HCT116 (cell line): ENCODE measurements at regions not wholly inside any gene's neighbourhood (a gene's known extent, or its start where the extent isn't known, plus 50 kb on each side); places are given as distances from the start of the nearest gene placed in this dataset.

ENCODE experiments used
- ATAC-seq: fragments of 200-7000 bp; cut with Tn5 transposase; 2 replicates; pipeline ENCODE4 v1.9.1; 2020; ENCODE audit warnings: mild to moderate bottlenecking, moderate library complexity
- BruUV-seq: library from RNA; stranded (reverse); fragments of 400-500 nt; replicated peaks from 2 replicates; lab custom pipeline; 2021; lab: Mats Ljungman, UMichigan
- CTCF ChIA-PET: fragments of 300-600 bp; sonication (Branson Sonifier 250); formaldehyde crosslinking; loops from one replicate; lab custom pipeline; 2021; ENCODE audit warnings: antibody characterized with exemption; lab: Charles Lee
- POLR2A ChIA-PET: fragments of 300-600, 350-600 bp; sonication (Branson Sonifier 250); formaldehyde crosslinking; loops from one replicate; lab custom pipeline; 2021; ENCODE audit warnings: antibody characterized with exemption; lab: Charles Lee
- RAD21 ChIA-PET, 2 experiments: fragments of 300-600 bp; sonication (Branson Sonifier 250); formaldehyde crosslinking; loops; one replicate each; lab custom pipeline; 2023; ENCODE audit warnings: low total read pairs in 2 of 2; ENCODE audit not compliant: uncharacterized antibody in 2 of 2, unreplicated experiment in 2 of 2, low non-redundant PET in 1 of 2; lab: Charles Lee
- DNase-seq: peaks from one replicate; pipeline ENCODE4 v3.0.0-alpha.2; 2010; ENCODE audit warnings: low read depth, low spot score
- H2AFZ ChIP-seq: fragments of 200-600 bp; shearing (Covaris generic), sonication (generic); 2 replicates; pipeline ENCODE4 v1.6.1; 2017; ENCODE audit warnings: low read depth, mixed run types, mixed read lengths, antibody characterized with exemption, low read length; ENCODE audit not compliant: poor library complexity, severe bottlenecking
- H3K27ac ChIP-seq: 2 replicates; pipeline ENCODE4 v1.5.1; 2012; ENCODE audit warnings: low read depth, low read length
- H3K27me3 ChIP-seq: fragments of 200-600 bp; sonication (generic); 2 replicates; pipeline ENCODE4 v1.6.1; 2016; ENCODE audit warnings: mixed run types, low read length, mixed read lengths; ENCODE audit not compliant: insufficient read depth
- H3K36me3 ChIP-seq, 2 experiments: fragments of 200-500 bp in 1 of 2; fragments of 200-600 bp in 1 of 2; sonication (Bioruptor generic) in 1 of 2; sonication (generic) in 1 of 2; 2 replicates each; pipeline versions ENCODE4 v1.5.1 to v1.6.1; 2014 to 2016; ENCODE audit warnings: low read length in 2 of 2, inconsistent platforms in 1 of 2, mixed read lengths in 1 of 2, mixed run types in 1 of 2; ENCODE audit not compliant: insufficient read depth in 2 of 2, control insufficient read depth in 1 of 2
- H3K4me1 ChIP-seq, 2 experiments: fragments of 200-600 bp in 1 of 2; sonication (generic) in 1 of 2; 2 replicates each; pipeline versions ENCODE4 v1.5.1 to v1.6.1; 2012 to 2017; ENCODE audit warnings: low read length in 2 of 2, inconsistent platforms in 1 of 2, mild to moderate bottlenecking in 1 of 2, mixed read lengths in 1 of 2, mixed run types in 1 of 2, moderate library complexity in 1 of 2; ENCODE audit not compliant: insufficient read depth in 2 of 2, control insufficient read depth in 1 of 2
- H3K4me2 ChIP-seq: fragments of 200-600 bp; sonication (generic); 2 replicates; pipeline ENCODE4 v1.6.1; 2017; ENCODE audit warnings: mixed run types, low read length, mixed read lengths
- H3K4me3 ChIP-seq, 2 experiments: fragments of 200-600 bp in 1 of 2; sonication (generic) in 1 of 2; replicated peaks in 1 of 2; 2 replicates each; pipeline ENCODE4 v1.5.1; 2011 to 2016; ENCODE audit warnings: low read length in 2 of 2, control low read depth in 1 of 2, low read depth in 1 of 2, mild to moderate bottlenecking in 1 of 2, mixed read lengths in 1 of 2, mixed run types in 1 of 2
- H3K79me2 ChIP-seq: fragments of 200-600 bp; sonication (generic); 2 replicates; pipeline ENCODE4 v1.6.1; 2017; ENCODE audit warnings: mild to moderate bottlenecking, mixed run types, low read length, moderate library complexity, mixed read lengths; ENCODE audit not compliant: insufficient read depth
- H3K9ac ChIP-seq: fragments of 200-600 bp; sonication (generic); 2 replicates; pipeline ENCODE4 v1.6.1; 2016; ENCODE audit warnings: low read length, mixed read lengths
- H3K9me2 ChIP-seq: fragments of 200-600 bp; sonication (generic), shearing (Covaris generic); 2 replicates; pipeline ENCODE4 v1.6.1; 2017; ENCODE audit warnings: mixed run types, mild to moderate bottlenecking, moderate library complexity; ENCODE audit not compliant: insufficient read depth
- H3K9me3 ChIP-seq, 2 experiments: fragments of 200-500 bp in 1 of 2; fragments of 200-600 bp in 1 of 2; sonication (Bioruptor generic) in 1 of 2; sonication (generic) in 1 of 2; 2 replicates each; pipeline ENCODE4 v1.6.1; 2014 to 2017; ENCODE audit warnings: low read length in 2 of 2, mixed read lengths in 2 of 2, inconsistent platforms in 1 of 2, low read depth in 1 of 2, mild to moderate bottlenecking in 1 of 2, mixed run types in 1 of 2, moderate library complexity in 1 of 2; ENCODE audit not compliant: control insufficient read depth in 1 of 2, insufficient read depth in 1 of 2
- H4K20me1 ChIP-seq: fragments of 200-600 bp; sonication (generic), shearing (Covaris generic); 2 replicates; pipeline ENCODE4 v1.6.1; 2017; ENCODE audit warnings: mixed run types, mild to moderate bottlenecking, moderate library complexity; ENCODE audit not compliant: insufficient read depth
- ATF3 ChIP-seq: IDR thresholded peaks from 2 replicates; pipeline ENCODE4 v1.6.1; 2012
- CEBPB ChIP-seq: IDR thresholded peaks from 2 replicates; pipeline ENCODE4 v1.6.1; 2012; ENCODE audit warnings: low read depth
- CTCF ChIP-seq, 3 experiments: fragments of 200-600 bp in 1 of 3; sonication (generic) in 1 of 3; IDR thresholded peaks in 2 of 3; conservative IDR thresholded peaks in 1 of 3; 2 replicates each; pipeline ENCODE4 v1.5.1; 2012 to 2017; ENCODE audit warnings: low read depth in 2 of 3, low read length in 2 of 3, antibody characterized with exemption in 1 of 3, borderline replicate concordance in 1 of 3, control low read depth in 1 of 3, mild to moderate bottlenecking in 1 of 3, mixed read lengths in 1 of 3, mixed run types in 1 of 3, moderate library complexity in 1 of 3; ENCODE audit not compliant: insufficient read depth in 1 of 3
- EGR1 ChIP-seq: IDR thresholded peaks from 2 replicates; pipeline ENCODE4 v1.6.1; 2012; ENCODE audit warnings: low read depth
- EZH2 ChIP-seq: fragments of 200-600 bp; sonication (generic); IDR thresholded peaks from 2 replicates; pipeline ENCODE4 v1.6.1; 2017; ENCODE audit warnings: antibody characterized with exemption, mixed run types
- JUND ChIP-seq: IDR thresholded peaks from 2 replicates; pipeline ENCODE4 v1.6.1; 2012
- POLR2A ChIP-seq: IDR thresholded peaks from 2 replicates; pipeline ENCODE4 v1.7.0; 2011; ENCODE audit warnings: borderline replicate concordance; ENCODE audit not compliant: insufficient read depth, insufficient read length; ENCODE audit errors: extremely low read depth
- RAD21 ChIP-seq: IDR thresholded peaks from 2 replicates; pipeline ENCODE4 v1.6.1; 2012; ENCODE audit warnings: low read depth, mild to moderate bottlenecking
- SIN3A ChIP-seq: IDR thresholded peaks from 2 replicates; pipeline ENCODE4 v1.6.1; 2012; ENCODE audit warnings: low read depth
- SRF ChIP-seq: IDR thresholded peaks from 2 replicates; pipeline ENCODE4 v1.6.1; 2012; ENCODE audit warnings: low read depth
- TCF7L2 ChIP-seq: IDR thresholded peaks from 2 replicates; pipeline ENCODE4 v1.7.0; 2011; ENCODE audit warnings: borderline replicate concordance, inconsistent platforms; ENCODE audit not compliant: insufficient read depth, insufficient read length; ENCODE audit errors: extremely low read depth
- ZBTB33 ChIP-seq: IDR thresholded peaks from 2 replicates; pipeline ENCODE4 v1.6.1; 2011; ENCODE audit warnings: mild to moderate bottlenecking, low read length, moderate library complexity; ENCODE audit not compliant: insufficient replicate concordance; ENCODE audit errors: extremely low read depth
- ZNF274 ChIP-seq: fragments of 200-500 bp; sonication (Bioruptor generic); IDR thresholded peaks from 2 replicates; pipeline ENCODE4 v1.6.1; 2014; ENCODE audit warnings: mild to moderate bottlenecking, low read depth, low read length, inconsistent platforms
- intact Hi-C: fragments of 100-400 bp; cut with micrococcal nuclease; formaldehyde crosslinking; loops from 2 replicates; pipeline ENCODE4 v1.10.0; 2022

- H2AFZ ChIP-seq, result no peak overlapping the region
- ChIA-PET POLR2A (no interaction called here), RAD21 (no interaction called here), CTCF (interaction anchor here (0.9 to 1.4 kb wide), 2 partner anchors 30 to 96 kb away, joined by 3 to 4 read pairs; no protein-coding TSS in a partner anchor)
- no peak overlapping the region for H3K9ac ChIP-seq
- H3K79me2 ChIP-seq, result no peaks in the 10 kb centered on the region
- H3K9me3 ChIP-seq, result no peaks in the 10 kb centered on the region
- H3K27ac ChIP-seq, result no peak overlapping the region
- TF ChIP-seq POLR2A, result no peak
- BruUV-seq, result no TSS peak
- ATAC-seq (no peak), DNase-seq (no peak)
- no peaks in the 10 kb centered on the region for H3K27me3 ChIP-seq
- H3K4me1 ChIP-seq, result peaks cover 9 to 22% of the 10 kb centered on the region in 2 experiments
- no peak overlapping the region for H3K4me2 ChIP-seq
- H4K20me1 ChIP-seq, result no peaks in the 10 kb centered on the region
- intact Hi-C loops, result no loop called here
- H3K36me3 ChIP-seq, result no peaks in the 10 kb centered on the region
- H3K4me3 ChIP-seq, result no peak overlapping the region
- H3K9me2 ChIP-seq, result no peaks in the 10 kb centered on the region
These were observed 77.4 kb downstream of the PTPDC1 start for GRCh38 chr9:94161673-94162072.

GRCh38 chr9:94164806-94165549 is 80.7 kb downstream of the PTPDC1 start:
- no peaks in the 10 kb centered on the region for H3K9me3 ChIP-seq
- H3K4me1 ChIP-seq, result peaks cover 8 to 33% of the 10 kb centered on the region in 2 experiments
- H3K9me2 ChIP-seq, result no peaks in the 10 kb centered on the region
- H2AFZ ChIP-seq, result no peak overlapping the region
- DNase-seq (no peak), ATAC-seq (no peak)
- H3K36me3 ChIP-seq, result peaks cover 2 to 4% of the 10 kb centered on the region in 2 experiments; a peak in 2 of 4 replicates
- BruUV-seq, result TSS peak; percentile 94
- H3K4me3 ChIP-seq, result no peak overlapping the region
- peak overlapping the region; percentile 42 for H3K27ac ChIP-seq
- H3K4me2 ChIP-seq, result peak overlapping the region; percentile 64
- H3K79me2 ChIP-seq, result peaks cover 32% of the 10 kb centered on the region
- intact Hi-C loops, result loop anchor here (5.0 kb wide), 1 partner anchor 68 kb away; no protein-coding TSS in a partner anchor
- POLR2A ChIA-PET, result no interaction called here
- RAD21 ChIA-PET, result no interaction called here
- no peaks in the 10 kb centered on the region for H3K27me3 ChIP-seq
- CTCF ChIA-PET, result no interaction called here
- H3K9ac ChIP-seq, result peak overlapping the region; percentile 43
- H4K20me1 ChIP-seq, result peaks cover 26% of the 10 kb centered on the region
- TF ChIP-seq SIN3A (no peak), CTCF (IDR thresholded peaks at IDR 0.05 in 2 of 3, conservative IDR thresholded peaks at IDR 0.05 in 1 of 3; ENCODE audit: borderline replicate concordance in 1 of 3, insufficient read depth in 1 of 3, low read depth in 2 of 3, low read length in 2 of 3) (no peak), ATF3 (no peak), CEBPB (no peak), TCF7L2 (no peak), SRF (no peak), ZBTB33 (no peak), ZNF274 (no peak), RAD21 (no peak), JUND (no peak), EZH2 (no peak), EGR1 (no peak)
